Colonic mucosa (tissue), 4 donors: ENCODE measurements at regions not wholly inside any gene's neighbourhood (a gene's known extent, or its start where the extent isn't known, plus 50 kb on each side); places are given as distances from the start of the nearest gene placed in this dataset.

Experiments used
- DNase-seq: peaks from one replicate; pipeline ENCODE4 v3.0.0-alpha.2; 2020
- H3K27ac ChIP-seq: fragments of 200-600 bp; one replicate; pipeline ENCODE4 v1.8.0; 2021
- H3K27me3 ChIP-seq: fragments of 200-600 bp; one replicate; pipeline ENCODE4 v1.8.0; 2021
- H3K36me3 ChIP-seq: fragments of 200-600 bp; one replicate; pipeline ENCODE4 v1.8.0; 2021
- H3K4me1 ChIP-seq: fragments of 200-600 bp; one replicate; pipeline ENCODE4 v1.8.0; 2021; ENCODE audit warnings: mild to moderate bottlenecking
- H3K4me3 ChIP-seq: fragments of 200-600 bp; one replicate; pipeline ENCODE4 v1.8.0; 2021
- H3K9ac ChIP-seq, 2 donors: one replicate each; pipeline ENCODE4 v1.7.0; 2013; ENCODE audit warnings: control low read depth in 2 of 2, low read depth in 2 of 2, low read length in 2 of 2
- H3K9me3 ChIP-seq: fragments of 200-600 bp; one replicate; pipeline ENCODE4 v1.8.0; 2021
- CTCF ChIP-seq: fragments of 200-600 bp; IDR thresholded peaks from one replicate; pipeline ENCODE4 v1.8.0; 2022; ENCODE audit warnings: antibody characterized with exemption, mild to moderate bottlenecking
- intact Hi-C: fragments of 100-400 bp; cut with DNase I; formaldehyde crosslinking; loops from one replicate; pipeline ENCODE4 v1.14.1; 2022
- donor health status: healthy.
- donor health status: DM: no; HTN: no; CAD: no.
- donor health status: DM: no; HTN: no; CAD: no.

GRCh38 chr3:113128386-113129015 is 82.9 kb upstream of the BOC start:
- H3K4me1 ChIP-seq, result no peaks in the 10 kb centered on the region
- DNase-seq, result no peak
- no peak for TF ChIP-seq CTCF
- H3K27ac ChIP-seq, result no peak overlapping the region
- H3K27me3 ChIP-seq, result no peaks in the 10 kb centered on the region
- H3K36me3 ChIP-seq, result no peaks in the 10 kb centered on the region
- no peak overlapping the region for H3K4me3 ChIP-seq
- no peak overlapping the region for H3K9ac ChIP-seq
- H3K9me3 ChIP-seq, result no peaks in the 10 kb centered on the region
- intact Hi-C loops, result no loop called here

- no peak for TF ChIP-seq CTCF
- Histone ChIP-seq H3K27me3 (no peaks in the 10 kb centered on the region), H3K4me3 (no peak overlapping the region), H3K9ac (no peak overlapping the region), H3K9me3 (no peaks in the 10 kb centered on the region), H3K4me1 (no peaks in the 10 kb centered on the region), H3K27ac (no peak overlapping the region), H3K36me3 (no peaks in the 10 kb centered on the region)
- DNase-seq, result no peak
- intact Hi-C loops, result no loop called here
These were observed 82.2 kb upstream of the BOC start for GRCh38 chr3:113129168-113129567.

GRCh38 chr3:113132571-113132996 is 78.8 kb upstream of the BOC start:
- Histone ChIP-seq H3K4me3 (no peak overlapping the region), H3K36me3 (no peaks in the 10 kb centered on the region), H3K9ac (no peak overlapping the region), H3K4me1 (no peaks in the 10 kb centered on the region), H3K27me3 (no peaks in the 10 kb centered on the region), H3K9me3 (no peaks in the 10 kb centered on the region), H3K27ac (no peak overlapping the region)
- no peak for TF ChIP-seq CTCF
- DNase-seq, result no peak
- intact Hi-C loops, result no loop called here

- Histone ChIP-seq H3K27me3 (no peaks in the 10 kb centered on the region), H3K4me1 (no peaks in the 10 kb centered on the region), H3K27ac (no peak overlapping the region), H3K9ac (no peak overlapping the region), H3K9me3 (no peaks in the 10 kb centered on the region), H3K4me3 (no peak overlapping the region), H3K36me3 (no peaks in the 10 kb centered on the region)
- TF ChIP-seq CTCF, result no peak
- no peak for DNase-seq
- intact Hi-C loops, result no loop called here
These were observed 78.2 kb upstream of the BOC start for GRCh38 chr3:113133140-113133539.

DNA sequence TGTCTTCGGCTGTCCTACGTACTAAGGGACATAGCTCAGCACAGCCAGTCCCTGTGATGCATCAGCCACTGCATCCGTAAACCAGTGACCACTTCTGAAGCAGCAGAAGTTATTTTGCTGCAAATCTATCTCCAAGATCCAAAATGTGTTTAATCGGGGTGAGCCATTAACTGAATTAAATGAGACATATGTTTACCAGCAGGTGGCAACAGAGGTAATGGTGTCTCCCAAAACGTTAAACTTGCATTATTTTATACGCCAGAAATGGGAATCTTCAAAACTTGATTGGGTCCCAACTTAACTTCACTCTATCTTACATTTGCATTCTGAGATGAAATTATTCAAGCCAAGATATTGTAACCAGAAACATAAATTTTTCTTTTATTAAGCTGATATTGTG is 75.3 kb upstream of the BOC start:
- DNase-seq, result no peak
- Histone ChIP-seq H3K27ac (no peak overlapping the region), H3K4me1 (no peaks in the 10 kb centered on the region), H3K36me3 (no peaks in the 10 kb centered on the region), H3K4me3 (no peak overlapping the region), H3K9me3 (no peaks in the 10 kb centered on the region), H3K9ac (no peak overlapping the region), H3K27me3 (no peaks in the 10 kb centered on the region)
- TF ChIP-seq CTCF, result peak; percentile 28
- intact Hi-C loops, result loop anchor here (5.0 kb wide), 1 partner anchor 146 kb away; no protein-coding TSS in a partner anchor
